ENCODE measurements at regions not wholly inside any gene's neighbourhood (a gene's known extent, or its start where the extent isn't known, plus 50 kb on each side); places are given as distances from the start of the nearest gene placed in this dataset.

- intact Hi-C loops (cut with micrococcal nuclease; ENCODE audit: unreplicated experiment) (no loop called here), in situ Hi-C loops (cut with HindIII; ENCODE audit: low pct_unique_long_range_greater_than_20kb, low sequenced_read_pairs) (no loop called here)
- no TSS peak for BruUV-seq (replicated peaks)
- CTCF ChIA-PET: no interaction called here
- no peak for TF ChIP-seq CTCF (IDR thresholded peaks at IDR 0.05)
- TF ChIP-seq POLR2AphosphoS5 (IDR thresholded peaks at IDR 0.05; ENCODE audit: low read depth, low read length): no peak
- no peak for TF ChIP-seq REST (IDR thresholded peaks at IDR 0.05; ENCODE audit: insufficient read depth in 1 of 2, low read depth in 2 of 2, low read length in 1 of 2)
- no peak for TF ChIP-seq TCF7L2 (IDR thresholded peaks at IDR 0.05; ENCODE audit: low read depth, low read length)
- Histone ChIP-seq H3K9me3 (ENCODE audit: control insufficient read depth, insufficient read depth, low read depth, low read length) (no peaks in the 10 kb centered on the region), H3K4me3 (ENCODE audit: low read depth in 2 of 2, low read length in 2 of 2) (no peak overlapping the region), H3K4me1 (ENCODE audit: control insufficient read depth, insufficient read depth, low read length) (no peaks in the 10 kb centered on the region), H3K27ac (ENCODE audit: low read length) (no peak overlapping the region), H3K36me3 (ENCODE audit: control insufficient read depth, insufficient read depth, low read length) (no peaks in the 10 kb centered on the region), H3K27me3 (ENCODE audit: control insufficient read depth, insufficient read depth, low read length) (no peaks in the 10 kb centered on the region)
- ATAC-seq (no peak), DNase-seq (ENCODE audit: low read depth, low spot score) (no peak)
- POLR2A ChIA-PET: no interaction called here
Measured at GRCh38 chr15:39365161-39365560, 215.7 kb upstream of the THBS1 start.

- H3K9me3 ChIP-seq (ENCODE audit: control insufficient read depth, insufficient read depth, low read depth, low read length): no peaks in the 10 kb centered on the region
- TF ChIP-seq SIN3A (IDR thresholded peaks at IDR 0.05; ENCODE audit: borderline replicate concordance, insufficient read depth, low read depth, low read length): no peak
- TF ChIP-seq REST (IDR thresholded peaks at IDR 0.05; ENCODE audit: insufficient read depth in 1 of 2, low read depth in 2 of 2, low read length in 1 of 2): no peak
- TF ChIP-seq TCF7L2 (IDR thresholded peaks at IDR 0.05; ENCODE audit: low read depth, low read length): no peak
- TF ChIP-seq POLR2AphosphoS5 (IDR thresholded peaks at IDR 0.05; ENCODE audit: low read depth, low read length): no peak
- no peak for TF ChIP-seq CTCF (IDR thresholded peaks at IDR 0.05)
- H3K4me1 ChIP-seq (ENCODE audit: control insufficient read depth, insufficient read depth, low read length): no peaks in the 10 kb centered on the region
- ChIA-PET CTCF (no interaction called here), POLR2A (no interaction called here)
- intact Hi-C loops (cut with micrococcal nuclease; ENCODE audit: unreplicated experiment): no loop called here
- ATAC-seq (no peak), DNase-seq (ENCODE audit: low read depth, low spot score) (no peak)
- no TSS peak for BruUV-seq (replicated peaks)
- H3K36me3 ChIP-seq (ENCODE audit: control insufficient read depth, insufficient read depth, low read length): no peaks in the 10 kb centered on the region
- no peak overlapping the region for H3K4me3 ChIP-seq (ENCODE audit: low read depth in 2 of 2, low read length in 2 of 2)
- in situ Hi-C loops (cut with HindIII; ENCODE audit: low pct_unique_long_range_greater_than_20kb, low sequenced_read_pairs): no loop called here
- no peaks in the 10 kb centered on the region for H3K27me3 ChIP-seq (ENCODE audit: control insufficient read depth, insufficient read depth, low read length)
- H3K27ac ChIP-seq (ENCODE audit: low read length): no peak overlapping the region
Measured at GRCh38 chr15:39365873-39366272, 215.0 kb upstream of the THBS1 start.

Data from Panc1 (cell line).